H9 (cell line): ENCODE measurements at regions not wholly inside any gene's neighbourhood (a gene's known extent, or its start where the extent isn't known, plus 50 kb on each side); places are given as distances from the start of the nearest gene placed in this dataset.

Source experiments
- DNase-seq: peaks from one replicate; pipeline ENCODE4 v3.0.0-alpha.2; 2017
- H2AFZ ChIP-seq: one replicate; pipeline ENCODE4 v1.6.1; 2013; ENCODE audit warnings: mild to moderate bottlenecking, low read length, control low read depth, moderate library complexity
- H2AK5ac ChIP-seq: 2 replicates; pipeline ENCODE4 v1.6.1; 2013; ENCODE audit warnings: low read length, control low read depth, mixed read lengths; ENCODE audit not compliant: insufficient read length
- H2BK120ac ChIP-seq: one replicate; pipeline ENCODE4 v1.6.1; 2013; ENCODE audit warnings: low read depth, mild to moderate bottlenecking, low read length, control low read depth, inconsistent platforms; ENCODE audit not compliant: poor library complexity, severe bottlenecking
- H2BK12ac ChIP-seq: 2 replicates; pipeline ENCODE4 v1.6.1; 2013; ENCODE audit warnings: low read length, control low read depth, mixed read lengths, low read depth; ENCODE audit not compliant: insufficient read length
- H2BK15ac ChIP-seq: 2 replicates; pipeline ENCODE4 v1.6.1; 2013; ENCODE audit warnings: low read depth, low read length, control low read depth
- H2BK20ac ChIP-seq: one replicate; pipeline ENCODE4 v1.6.1; 2013; ENCODE audit warnings: low read depth, mild to moderate bottlenecking, low read length, control low read depth, inconsistent platforms; ENCODE audit not compliant: poor library complexity, severe bottlenecking
- H2BK5ac ChIP-seq: 2 replicates; pipeline ENCODE4 v1.6.1; 2013; ENCODE audit warnings: low read length, control low read depth, mixed read lengths; ENCODE audit not compliant: insufficient read length
- H3K14ac ChIP-seq: 2 replicates; pipeline ENCODE4 v1.6.1; 2013; ENCODE audit warnings: low read length, control low read depth; ENCODE audit not compliant: insufficient read depth
- H3K18ac ChIP-seq: 2 replicates; pipeline ENCODE4 v1.6.1; 2013; ENCODE audit warnings: low read depth, mild to moderate bottlenecking, mixed read lengths, low read length, control low read depth; ENCODE audit not compliant: insufficient read length
- H3K23ac ChIP-seq: 2 replicates; pipeline ENCODE4 v1.6.1; 2013; ENCODE audit warnings: low read length, control low read depth, mixed read lengths, low read depth; ENCODE audit not compliant: insufficient read length
- H3K23me2 ChIP-seq: 2 replicates; pipeline ENCODE4 v1.6.1; 2013; ENCODE audit warnings: low read depth, mild to moderate bottlenecking, mixed read lengths, low read length, control low read depth; ENCODE audit not compliant: insufficient read length, poor library complexity, severe bottlenecking
- H3K27ac ChIP-seq: 2 replicates; pipeline ENCODE4 v1.5.1; 2013; ENCODE audit warnings: low read length, control low read depth, mixed read lengths, low read depth; ENCODE audit not compliant: insufficient read length
- H3K27me3 ChIP-seq: 2 replicates; pipeline ENCODE4 v1.6.1; 2013; ENCODE audit warnings: low read length, control low read depth, inconsistent platforms; ENCODE audit not compliant: insufficient read depth
- H3K4ac ChIP-seq: 2 replicates; pipeline ENCODE4 v1.6.1; 2013; ENCODE audit warnings: low read depth, mild to moderate bottlenecking, control low read depth, inconsistent platforms, low read length, moderate library complexity
- H3K4me1 ChIP-seq: 2 replicates; pipeline ENCODE4 v1.6.1; 2013; ENCODE audit warnings: low read length, control low read depth, inconsistent platforms; ENCODE audit not compliant: insufficient read depth
- H3K4me2 ChIP-seq: 2 replicates; pipeline ENCODE4 v1.6.1; 2013; ENCODE audit warnings: low read length, control low read depth, mixed read lengths; ENCODE audit not compliant: insufficient read length, insufficient read depth
- H3K56ac ChIP-seq: 2 replicates; pipeline ENCODE4 v1.6.1; 2013; ENCODE audit warnings: low read depth, mild to moderate bottlenecking, mixed read lengths, low read length, control low read depth; ENCODE audit not compliant: insufficient read length
- H3K79me1 ChIP-seq: 2 replicates; pipeline ENCODE4 v1.6.1; 2013; ENCODE audit warnings: low read depth, mild to moderate bottlenecking, moderate library complexity, low read length, control low read depth, inconsistent platforms; ENCODE audit not compliant: insufficient read depth, poor library complexity, severe bottlenecking
- H3K79me2 ChIP-seq: 2 replicates; pipeline ENCODE4 v1.6.1; 2013; ENCODE audit warnings: low read length, control low read depth, inconsistent platforms; ENCODE audit not compliant: insufficient read depth
- H3K9ac ChIP-seq: 2 replicates; pipeline ENCODE4 v1.6.1; 2013; ENCODE audit warnings: low read length, control low read depth, mixed read lengths; ENCODE audit not compliant: insufficient read length; ENCODE audit errors: extremely low read depth
- H3K9me3 ChIP-seq: one replicate; pipeline ENCODE4 v1.6.1; 2013; ENCODE audit warnings: low read depth, low read length, inconsistent platforms; ENCODE audit not compliant: control insufficient read depth
- H3T11ph ChIP-seq: one replicate; pipeline ENCODE4 v1.6.1; 2013; ENCODE audit warnings: mild to moderate bottlenecking, low read length, control low read depth, inconsistent platforms
- H4K20me1 ChIP-seq: one replicate; pipeline ENCODE4 v1.6.1; 2013; ENCODE audit not compliant: control insufficient read depth, insufficient read length, insufficient read depth
- H4K5ac ChIP-seq: 2 replicates; pipeline ENCODE4 v1.6.1; 2013; ENCODE audit warnings: low read depth, mild to moderate bottlenecking, mixed read lengths, low read length, control low read depth; ENCODE audit not compliant: insufficient read length
- H4K8ac ChIP-seq: replicated peaks from 2 replicates; pipeline ENCODE4 v1.6.1; 2013; ENCODE audit warnings: low read length, control low read depth, mixed read lengths, low read depth; ENCODE audit not compliant: insufficient read length
- H4K91ac ChIP-seq: 2 replicates; pipeline ENCODE4 v1.6.1; 2013; ENCODE audit warnings: low read depth, mild to moderate bottlenecking, moderate library complexity, mixed read lengths, low read length, control low read depth; ENCODE audit not compliant: insufficient read length
- H3K27ac Mint-ChIP-seq, 3 experiments: 2 replicates in 2 of 3; 3 replicates in 1 of 3; pipeline ENCODE4 v1.8.0; 2020 to 2021; ENCODE audit warnings: mixed read lengths in 3 of 3, mild to moderate bottlenecking in 1 of 3, moderate library complexity in 1 of 3
- H3K27me3 Mint-ChIP-seq: 2 replicates; pipeline ENCODE4 v1.8.0; 2021; ENCODE audit warnings: low read depth, mild to moderate bottlenecking, moderate library complexity, mixed read lengths
- H3K36me3 Mint-ChIP-seq, 3 experiments: 2 replicates in 2 of 3; 3 replicates in 1 of 3; pipeline ENCODE4 v1.8.0; 2020 to 2021; ENCODE audit warnings: low read depth in 3 of 3, mixed read lengths in 3 of 3; ENCODE audit not compliant: insufficient read depth in 1 of 3
- H3K4me1 Mint-ChIP-seq, 2 experiments: 2 replicates each; pipeline ENCODE4 v1.8.0; 2020; ENCODE audit warnings: mixed read lengths in 2 of 2
- H3K4me3 Mint-ChIP-seq, 2 experiments: 2 replicates in 1 of 2; 3 replicates in 1 of 2; pipeline ENCODE4 v1.8.0; 2020 to 2021; ENCODE audit warnings: mild to moderate bottlenecking in 2 of 2, mixed read lengths in 2 of 2, moderate library complexity in 1 of 2
- H3K9me3 Mint-ChIP-seq, 2 experiments: 2 replicates in 1 of 2; 3 replicates in 1 of 2; pipeline ENCODE4 v1.8.0; 2020; ENCODE audit warnings: mild to moderate bottlenecking in 2 of 2, mixed read lengths in 2 of 2, moderate library complexity in 1 of 2
- CTCF ChIP-seq: fragments of 200-600 bp; sonication (generic); conservative IDR thresholded peaks from 3 replicates; pipeline ENCODE4 v1.8.0; 2021; ENCODE audit warnings: antibody characterized with exemption, mild to moderate bottlenecking
- WGBS: extraction: QIAGEN DNeasy Blood & Tissue Kit; methylation state at CpG from one replicate; pipeline ENCODE4 v1.1.7; 2013; ENCODE audit warnings: missing lambda C conversion rate, low lambda C conversion rate, mixed read lengths; ENCODE audit not compliant: insufficient read length; ENCODE audit errors: extremely low coverage; 5-methylcytosine and 5-hydroxymethylcytosine counted together

GRCh38 chr10:63896992-63897391 lies 375.8 kb downstream of the REEP3 start:
- H3K4me3 Mint-ChIP-seq, result no peak overlapping the region
- no peaks in the 10 kb centered on the region; a peak in 1 of 7 replicates for H3K36me3 Mint-ChIP-seq
- Histone ChIP-seq H4K8ac (no peak overlapping the region), H3K56ac (no peak overlapping the region), H2BK120ac (no peak overlapping the region), H3K4me2 (no peak overlapping the region), H3T11ph (no peak overlapping the region), H2AK5ac (no peak overlapping the region), H3K27ac (no peak overlapping the region), H3K23ac (no peak overlapping the region), H3K4ac (no peak overlapping the region), H4K5ac (no peak overlapping the region), H3K79me2 (no peaks in the 10 kb centered on the region), H2AFZ (no peak overlapping the region), H3K9ac (no peak overlapping the region), H2BK15ac (no peak overlapping the region), H3K27me3 (no peaks in the 10 kb centered on the region), H3K4me1 (peaks cover 4% of the 10 kb centered on the region; the same call in 1 of the 2 replicates), H4K20me1 (no peaks in the 10 kb centered on the region), H2BK5ac (no peak overlapping the region), H3K9me3 (no peaks in the 10 kb centered on the region), H2BK20ac (no peak overlapping the region), H3K18ac (no peak overlapping the region), H2BK12ac (no peak overlapping the region), H4K91ac (no peak overlapping the region), H3K79me1 (no peaks in the 10 kb centered on the region), H3K14ac (no peak overlapping the region), H3K23me2 (no peaks in the 10 kb centered on the region)
- DNase-seq, result no peak
- no peak for TF ChIP-seq CTCF
- no peak overlapping the region for H3K27ac Mint-ChIP-seq
- no CpG with 5 or more reads among the region's 5 CpGs for WGBS
- no peaks in the 10 kb centered on the region for H3K9me3 Mint-ChIP-seq
- peaks cover 3% of the 10 kb centered on the region; the same call in 1 of the 2 replicates for H3K27me3 Mint-ChIP-seq
- peaks cover 7 to 8% of the 10 kb centered on the region in 2 experiments for H3K4me1 Mint-ChIP-seq
